ENCODE measurements at regions not wholly inside any gene's neighbourhood (a gene's known extent, or its start where the extent isn't known, plus 50 kb on each side); places are given as distances from the start of the nearest gene placed in this dataset.

- peak overlapping the region; percentile 50 for H3K27ac ChIP-seq (replicated peaks; ENCODE audit: low read length)
- no peak overlapping the region for H2BK120ac ChIP-seq (ENCODE audit: low read depth, low read length)
- no CpG with 5 or more reads among the region's 1 CpG for WGBS, 2 donors (ENCODE audit: extremely low coverage in 2 of 2, insufficient read length in 2 of 2, insufficient replicate concordance in 1 of 2)
- H2BK12ac ChIP-seq (ENCODE audit: low read length): no peak overlapping the region
- H3K4me1 ChIP-seq (ENCODE audit: control insufficient read depth in 2 of 2, insufficient read depth in 1 of 2, low read depth in 1 of 2, low read length in 2 of 2): peaks cover 0 to 12% of the 10 kb centered on the region in 2 donors
- no peak overlapping the region for H3K4me3 ChIP-seq (ENCODE audit: low read length in 2 of 2)
- no peaks in the 10 kb centered on the region for H3K27me3 ChIP-seq (ENCODE audit: control insufficient read depth in 3 of 3, insufficient read depth in 3 of 3, low read depth in 1 of 3, low read length in 3 of 3)
- no peak overlapping the region for H3K14ac ChIP-seq (ENCODE audit: low read length)
- no peaks in the 10 kb centered on the region for H3K9me3 ChIP-seq (replicated peaks in 1 of 2; ENCODE audit: control insufficient read depth in 2 of 2, insufficient read depth in 1 of 2, low read depth in 1 of 2, low read length in 2 of 2)
- H2AK5ac ChIP-seq (ENCODE audit: low read depth, low read length): no peak overlapping the region
- H4K8ac ChIP-seq (ENCODE audit: low read depth, low read length): no peak overlapping the region
- no peak overlapping the region for H4K91ac ChIP-seq (ENCODE audit: low read depth, low read length, poor library complexity)
- H3K9ac ChIP-seq (ENCODE audit: low read depth, low read length, poor library complexity): no peak overlapping the region
- peak overlapping the region; percentile 76 for H2AFZ ChIP-seq (ENCODE audit: low read length)
- no peaks in the 10 kb centered on the region for H3K79me1 ChIP-seq (ENCODE audit: low read depth, low read length)
- no peak overlapping the region for H3K4ac ChIP-seq (ENCODE audit: low read length)
- no peak overlapping the region for H2BK15ac ChIP-seq (ENCODE audit: low read length)
- no peak overlapping the region for H3K4me2 ChIP-seq (ENCODE audit: insufficient read depth, low read length, poor library complexity, severe bottlenecking)
- H3K18ac ChIP-seq (ENCODE audit: low read length): no peak overlapping the region
- peak; percentile 24 for DNase-seq (ENCODE audit: low spot score)
- no peaks in the 10 kb centered on the region for H3K36me3 ChIP-seq (replicated peaks in 1 of 2; ENCODE audit: control insufficient read depth in 2 of 2, insufficient read depth in 2 of 2, low read length in 2 of 2)
- no peak overlapping the region for H2BK5ac ChIP-seq (ENCODE audit: low read length)
- H3K23ac ChIP-seq (ENCODE audit: low read depth, low read length, poor library complexity): no peak overlapping the region
Observed at GRCh38 chr4:115973768-115974167, 860.3 kb upstream of the NDST4 start.

- H3K4ac ChIP-seq (ENCODE audit: low read length): no peak overlapping the region
- no peak overlapping the region for H3K18ac ChIP-seq (ENCODE audit: low read length)
- no peak overlapping the region for H4K91ac ChIP-seq (ENCODE audit: low read depth, low read length, poor library complexity)
- H3K36me3 ChIP-seq (replicated peaks in 1 of 2; ENCODE audit: control insufficient read depth in 2 of 2, insufficient read depth in 2 of 2, low read length in 2 of 2): no peaks in the 10 kb centered on the region
- peak overlapping the region; percentile 76 for H2AFZ ChIP-seq (ENCODE audit: low read length)
- H3K79me1 ChIP-seq (ENCODE audit: low read depth, low read length): no peaks in the 10 kb centered on the region
- WGBS, 2 donors (ENCODE audit: extremely low coverage in 2 of 2, insufficient read length in 2 of 2, insufficient replicate concordance in 1 of 2): no CpG with 5 or more reads among the region's 2 CpGs
- H2AK5ac ChIP-seq (ENCODE audit: low read depth, low read length): no peak overlapping the region
- H3K4me1 ChIP-seq (ENCODE audit: control insufficient read depth in 2 of 2, insufficient read depth in 1 of 2, low read depth in 1 of 2, low read length in 2 of 2): peaks cover 0 to 12% of the 10 kb centered on the region in 2 donors
- no peaks in the 10 kb centered on the region for H3K27me3 ChIP-seq (ENCODE audit: control insufficient read depth in 3 of 3, insufficient read depth in 3 of 3, low read depth in 1 of 3, low read length in 3 of 3)
- no peak overlapping the region for H2BK120ac ChIP-seq (ENCODE audit: low read depth, low read length)
- DNase-seq (ENCODE audit: low spot score): no peak
- no peak overlapping the region for H3K9ac ChIP-seq (ENCODE audit: low read depth, low read length, poor library complexity)
- no peak overlapping the region for H2BK5ac ChIP-seq (ENCODE audit: low read length)
- no peak overlapping the region for H3K27ac ChIP-seq (replicated peaks; ENCODE audit: low read length)
- H4K8ac ChIP-seq (ENCODE audit: low read depth, low read length): no peak overlapping the region
- no peak overlapping the region for H3K23ac ChIP-seq (ENCODE audit: low read depth, low read length, poor library complexity)
- no peak overlapping the region for H2BK12ac ChIP-seq (ENCODE audit: low read length)
- no peak overlapping the region for H3K4me3 ChIP-seq (ENCODE audit: low read length in 2 of 2)
- H3K4me2 ChIP-seq (ENCODE audit: insufficient read depth, low read length, poor library complexity, severe bottlenecking): no peak overlapping the region
- no peak overlapping the region for H2BK15ac ChIP-seq (ENCODE audit: low read length)
- H3K14ac ChIP-seq (ENCODE audit: low read length): no peak overlapping the region
- H3K9me3 ChIP-seq (replicated peaks in 1 of 2; ENCODE audit: control insufficient read depth in 2 of 2, insufficient read depth in 1 of 2, low read depth in 1 of 2, low read length in 2 of 2): no peaks in the 10 kb centered on the region
Observed at GRCh38 chr4:115972967-115973366, 859.5 kb upstream of the NDST4 start.

GRCh38 chr4:115970859-115971258 is 857.4 kb upstream of the NDST4 start:
- no peak overlapping the region for H3K4me3 ChIP-seq (ENCODE audit: low read length in 2 of 2)
- WGBS, 2 donors (ENCODE audit: extremely low coverage in 2 of 2, insufficient read length in 2 of 2, insufficient replicate concordance in 1 of 2): no CpG with 5 or more reads among the region's 2 CpGs
- no peak for DNase-seq (ENCODE audit: low spot score)

GRCh38 chr4:115969756-115970155 is 856.3 kb upstream of the NDST4 start:
- H3K4me2 ChIP-seq (ENCODE audit: insufficient read depth, low read length, poor library complexity, severe bottlenecking): no peak overlapping the region
- no peak for DNase-seq (ENCODE audit: low spot score)
- no peak overlapping the region for H3K4me3 ChIP-seq (ENCODE audit: low read length in 2 of 2)
- no peak overlapping the region for H3K9ac ChIP-seq (ENCODE audit: low read depth, low read length, poor library complexity)
- no peaks in the 10 kb centered on the region for H3K79me1 ChIP-seq (ENCODE audit: low read depth, low read length)
- no peak overlapping the region for H4K8ac ChIP-seq (ENCODE audit: low read depth, low read length)
- H2AK5ac ChIP-seq (ENCODE audit: low read depth, low read length): no peak overlapping the region
- H3K23ac ChIP-seq (ENCODE audit: low read depth, low read length, poor library complexity): no peak overlapping the region
- H3K4ac ChIP-seq (ENCODE audit: low read length): no peak overlapping the region
- H2BK5ac ChIP-seq (ENCODE audit: low read length): no peak overlapping the region
- no peak overlapping the region for H2BK12ac ChIP-seq (ENCODE audit: low read length)
- H3K4me1 ChIP-seq (ENCODE audit: control insufficient read depth in 2 of 2, insufficient read depth in 1 of 2, low read depth in 1 of 2, low read length in 2 of 2): peaks cover 0 to 10% of the 10 kb centered on the region in 2 donors
- H3K14ac ChIP-seq (ENCODE audit: low read length): no peak overlapping the region
- H3K9me3 ChIP-seq (replicated peaks in 1 of 2; ENCODE audit: control insufficient read depth in 2 of 2, insufficient read depth in 1 of 2, low read depth in 1 of 2, low read length in 2 of 2): no peaks in the 10 kb centered on the region
- H4K91ac ChIP-seq (ENCODE audit: low read depth, low read length, poor library complexity): no peak overlapping the region
- no peak overlapping the region for H3K18ac ChIP-seq (ENCODE audit: low read length)
- no peaks in the 10 kb centered on the region for H3K36me3 ChIP-seq (replicated peaks in 1 of 2; ENCODE audit: control insufficient read depth in 2 of 2, insufficient read depth in 2 of 2, low read length in 2 of 2)
- H3K27me3 ChIP-seq (ENCODE audit: control insufficient read depth in 3 of 3, insufficient read depth in 3 of 3, low read depth in 1 of 3, low read length in 3 of 3): no peaks in the 10 kb centered on the region
- H2BK120ac ChIP-seq (ENCODE audit: low read depth, low read length): no peak overlapping the region
- H3K27ac ChIP-seq (replicated peaks; ENCODE audit: low read length): no peak overlapping the region
- no CpG with 5 or more reads among the region's 1 CpG for WGBS, 2 donors (ENCODE audit: extremely low coverage in 2 of 2, insufficient read length in 2 of 2, insufficient replicate concordance in 1 of 2)
- peak overlapping the region; percentile 59 for H2AFZ ChIP-seq (ENCODE audit: low read length)
- H2BK15ac ChIP-seq (ENCODE audit: low read length): no peak overlapping the region

More at GRCh38 chr4:115970859-115971258, 857.4 kb upstream of the NDST4 start:
- no peak overlapping the region for H2BK12ac ChIP-seq (ENCODE audit: low read length)
- H3K79me1 ChIP-seq (ENCODE audit: low read depth, low read length): no peaks in the 10 kb centered on the region
- H3K4me2 ChIP-seq (ENCODE audit: insufficient read depth, low read length, poor library complexity, severe bottlenecking): no peak overlapping the region
- H2BK120ac ChIP-seq (ENCODE audit: low read depth, low read length): no peak overlapping the region
- H3K18ac ChIP-seq (ENCODE audit: low read length): no peak overlapping the region
- H2BK15ac ChIP-seq (ENCODE audit: low read length): no peak overlapping the region
- no peak overlapping the region for H3K9ac ChIP-seq (ENCODE audit: low read depth, low read length, poor library complexity)
- H2BK5ac ChIP-seq (ENCODE audit: low read length): no peak overlapping the region
- no peak overlapping the region for H2AFZ ChIP-seq (ENCODE audit: low read length)
- no peaks in the 10 kb centered on the region for H3K9me3 ChIP-seq (replicated peaks in 1 of 2; ENCODE audit: control insufficient read depth in 2 of 2, insufficient read depth in 1 of 2, low read depth in 1 of 2, low read length in 2 of 2)
- no peak overlapping the region for H2AK5ac ChIP-seq (ENCODE audit: low read depth, low read length)
- H4K8ac ChIP-seq (ENCODE audit: low read depth, low read length): no peak overlapping the region
- H3K27ac ChIP-seq (replicated peaks; ENCODE audit: low read length): no peak overlapping the region
- no peaks in the 10 kb centered on the region for H3K27me3 ChIP-seq (ENCODE audit: control insufficient read depth in 3 of 3, insufficient read depth in 3 of 3, low read depth in 1 of 3, low read length in 3 of 3)
- H3K36me3 ChIP-seq (replicated peaks in 1 of 2; ENCODE audit: control insufficient read depth in 2 of 2, insufficient read depth in 2 of 2, low read length in 2 of 2): no peaks in the 10 kb centered on the region
- no peak overlapping the region for H4K91ac ChIP-seq (ENCODE audit: low read depth, low read length, poor library complexity)
- H3K23ac ChIP-seq (ENCODE audit: low read depth, low read length, poor library complexity): no peak overlapping the region
- peaks cover 0 to 12% of the 10 kb centered on the region in 2 donors for H3K4me1 ChIP-seq (ENCODE audit: control insufficient read depth in 2 of 2, insufficient read depth in 1 of 2, low read depth in 1 of 2, low read length in 2 of 2)
- H3K14ac ChIP-seq (ENCODE audit: low read length): no peak overlapping the region
- no peak overlapping the region for H3K4ac ChIP-seq (ENCODE audit: low read length)

Data from neuronal stem cell (in vitro differentiated cells).